Colonic mucosa (tissue), 4 donors: ENCODE measurements at regions not wholly inside any gene's neighbourhood (a gene's known extent, or its start where the extent isn't known, plus 50 kb on each side); places are given as distances from the start of the nearest gene placed in this dataset.

Experiments used
- DNase-seq: peaks from one replicate; pipeline ENCODE4 v3.0.0-alpha.2; 2020
- H3K27ac ChIP-seq: fragments of 200-600 bp; one replicate; pipeline ENCODE4 v1.8.0; 2021
- H3K27me3 ChIP-seq: fragments of 200-600 bp; one replicate; pipeline ENCODE4 v1.8.0; 2021
- H3K36me3 ChIP-seq: fragments of 200-600 bp; one replicate; pipeline ENCODE4 v1.8.0; 2021
- H3K4me1 ChIP-seq: fragments of 200-600 bp; one replicate; pipeline ENCODE4 v1.8.0; 2021; ENCODE audit warnings: mild to moderate bottlenecking
- H3K4me3 ChIP-seq: fragments of 200-600 bp; one replicate; pipeline ENCODE4 v1.8.0; 2021
- H3K9ac ChIP-seq, 2 donors: one replicate each; pipeline ENCODE4 v1.7.0; 2013; ENCODE audit warnings: control low read depth in 2 of 2, low read depth in 2 of 2, low read length in 2 of 2
- H3K9me3 ChIP-seq: fragments of 200-600 bp; one replicate; pipeline ENCODE4 v1.8.0; 2021
- CTCF ChIP-seq: fragments of 200-600 bp; IDR thresholded peaks from one replicate; pipeline ENCODE4 v1.8.0; 2022; ENCODE audit warnings: antibody characterized with exemption, mild to moderate bottlenecking
- intact Hi-C: fragments of 100-400 bp; cut with DNase I; formaldehyde crosslinking; loops from one replicate; pipeline ENCODE4 v1.14.1; 2022
- donor health status: healthy.
- donor health status: DM: no; HTN: no; CAD: no.
- donor health status: DM: no; HTN: no; CAD: no.

- TF ChIP-seq CTCF, result no peak
Measured at GRCh38 chr20:56816349-56816748, 187.2 kb downstream of the TFAP2C start.

GRCh38 chr20:56817780-56818675 lies 188.9 kb downstream of the TFAP2C start:
- TF ChIP-seq CTCF, result no peak
- Histone ChIP-seq H3K36me3 (no peaks in the 10 kb centered on the region), H3K4me1 (no peaks in the 10 kb centered on the region), H3K9ac (no peak overlapping the region), H3K4me3 (no peak overlapping the region), H3K27ac (no peak overlapping the region), H3K27me3 (no peaks in the 10 kb centered on the region), H3K9me3 (no peaks in the 10 kb centered on the region)
- intact Hi-C loops, result no loop called here
- DNase-seq, result no peak

More at GRCh38 chr20:56816349-56816748, 187.2 kb downstream of the TFAP2C start:
- Histone ChIP-seq H3K27me3 (no peaks in the 10 kb centered on the region), H3K27ac (no peak overlapping the region), H3K4me1 (no peaks in the 10 kb centered on the region), H3K9ac (no peak overlapping the region), H3K9me3 (no peaks in the 10 kb centered on the region), H3K36me3 (no peaks in the 10 kb centered on the region), H3K4me3 (no peak overlapping the region)
- DNase-seq, result no peak
- intact Hi-C loops, result no loop called here

- no peak for TF ChIP-seq CTCF
- Histone ChIP-seq H3K36me3 (no peaks in the 10 kb centered on the region), H3K27me3 (no peaks in the 10 kb centered on the region), H3K9ac (no peak overlapping the region), H3K9me3 (no peaks in the 10 kb centered on the region), H3K4me3 (no peak overlapping the region), H3K27ac (no peak overlapping the region), H3K4me1 (no peaks in the 10 kb centered on the region)
- DNase-seq, result no peak
- intact Hi-C loops, result no loop called here
Measured at GRCh38 chr20:56820984-56821383, 191.9 kb downstream of the TFAP2C start.

GRCh38 chr20:56826306-56826704 lies 197.2 kb downstream of the TFAP2C start:
- H3K36me3 ChIP-seq, result no peaks in the 10 kb centered on the region
- H3K4me3 ChIP-seq, result no peak overlapping the region
- H3K27ac ChIP-seq, result peak overlapping the region; percentile 17
- H3K4me1 ChIP-seq, result no peaks in the 10 kb centered on the region
- no peak for TF ChIP-seq CTCF
- DNase-seq, result no peak
- no peak overlapping the region for H3K9ac ChIP-seq
- no peaks in the 10 kb centered on the region for H3K9me3 ChIP-seq
- no peaks in the 10 kb centered on the region for H3K27me3 ChIP-seq
- intact Hi-C loops, result no loop called here

GRCh38 chr20:56826705-56827665 lies 197.9 kb downstream of the TFAP2C start:
- intact Hi-C loops, result no loop called here
- Histone ChIP-seq H3K36me3 (no peaks in the 10 kb centered on the region), H3K27ac (peak overlapping the region; percentile 17), H3K9ac (no peak overlapping the region), H3K27me3 (no peaks in the 10 kb centered on the region), H3K9me3 (no peaks in the 10 kb centered on the region), H3K4me1 (no peaks in the 10 kb centered on the region), H3K4me3 (no peak overlapping the region)
- TF ChIP-seq CTCF, result no peak
- no peak for DNase-seq
